ENCODE measurements at regions not wholly inside any gene's neighbourhood (a gene's known extent, or its start where the extent isn't known, plus 50 kb on each side); places are given as distances from the start of the nearest gene placed in this dataset.
"Not testable (repeated sequence)": the region's sequence is repeated elsewhere in the genome, so short reads cannot be mapped to it uniquely, and the experiment has no call there.

DNA sequence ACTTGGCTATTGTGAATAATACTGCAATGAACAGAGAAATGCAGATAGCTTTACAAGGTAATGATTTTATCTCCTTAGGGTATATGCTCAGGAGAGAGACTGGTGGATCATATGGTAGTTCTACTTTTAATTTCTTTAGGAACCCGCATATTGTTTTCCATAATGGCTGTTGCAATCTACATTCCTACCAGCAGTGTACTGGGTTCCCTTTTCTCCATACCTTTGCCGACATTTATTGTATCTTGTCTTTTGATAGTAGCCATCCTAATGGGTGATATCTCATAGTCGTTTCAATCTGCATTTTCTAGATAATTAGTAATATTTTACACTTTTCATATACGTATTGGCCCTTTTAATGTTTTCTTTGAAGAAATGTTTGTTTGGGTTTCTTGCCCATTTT lies 702.9 kb upstream of the ACVR2A start:
- POLR2A ChIA-PET, result no interaction called here
- no peak for DNase-seq (ENCODE audit: extremely low spot score)
- CTCF ChIA-PET, result no interaction called here
- no peak for TF ChIP-seq CTCF (IDR thresholded peaks at IDR 0.05; ENCODE audit: control extremely low read depth, extremely low read depth, low read depth, missing control alignments)

GRCh38 chr2:147139732-147140131 lies 705.1 kb upstream of the ACVR2A start:
- POLR2A ChIA-PET; DNase-seq (ENCODE audit: extremely low spot score); CTCF ChIA-PET: not testable (repeated sequence)

DNA sequence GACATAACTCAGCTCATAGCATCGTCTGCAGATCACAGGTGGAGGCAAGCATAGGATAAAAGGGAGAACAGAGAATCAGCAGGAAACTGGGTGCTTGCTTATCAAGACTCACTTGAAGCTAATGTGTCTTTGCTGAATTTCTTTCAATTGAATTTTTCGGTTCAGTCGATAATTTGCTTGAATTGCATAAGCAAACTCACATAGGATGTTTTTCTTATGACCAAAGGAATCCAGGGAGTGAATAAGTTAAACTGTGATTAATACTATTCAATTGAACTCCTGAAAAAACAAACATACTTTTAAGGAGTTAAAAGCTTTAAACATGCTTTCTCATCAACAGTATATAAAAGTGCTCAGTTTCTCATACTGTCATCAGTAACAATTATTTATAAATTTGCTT lies 707.1 kb upstream of the ACVR2A start:
- no peak for TF ChIP-seq CTCF (IDR thresholded peaks at IDR 0.05; ENCODE audit: control extremely low read depth, extremely low read depth, low read depth, missing control alignments)
- ChIA-PET POLR2A (no interaction called here), CTCF (no interaction called here)
- no peak for DNase-seq (ENCODE audit: extremely low spot score)

GRCh38 chr2:147135376-147135775 lies 709.5 kb upstream of the ACVR2A start:
- ChIA-PET CTCF (no interaction called here), POLR2A (no interaction called here)
- TF ChIP-seq CTCF (IDR thresholded peaks at IDR 0.05; ENCODE audit: control extremely low read depth, extremely low read depth, low read depth, missing control alignments), result no peak
- no peak for DNase-seq (ENCODE audit: extremely low spot score)

DNA sequence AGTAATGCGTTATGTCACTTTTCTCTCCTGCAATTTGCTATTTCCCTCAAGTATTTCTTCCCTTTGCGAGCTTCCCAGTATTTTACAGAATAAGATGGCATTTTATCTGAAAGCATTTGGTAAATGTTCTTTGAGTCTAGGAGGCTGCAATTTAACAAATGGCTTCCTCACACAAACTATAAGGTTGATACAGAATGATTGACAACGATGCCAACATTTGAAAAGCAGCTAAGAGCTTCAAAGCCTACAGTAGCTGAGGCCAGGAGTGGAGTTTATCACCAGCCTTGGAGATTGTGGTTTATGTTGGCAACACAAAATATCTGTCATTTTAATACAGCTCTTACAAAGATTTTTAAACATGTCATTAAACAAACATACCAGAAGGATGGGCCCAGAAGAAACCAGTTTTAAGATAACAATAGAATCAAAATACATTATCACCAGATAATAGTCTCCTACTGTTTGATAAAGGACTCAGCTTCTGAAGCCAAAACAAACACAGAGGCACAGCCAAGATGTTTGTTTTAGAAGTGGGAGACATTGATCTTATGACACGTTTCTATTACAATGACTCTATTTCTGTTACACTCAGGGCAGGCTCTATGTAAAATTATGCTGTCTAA lies 711.4 kb upstream of the ACVR2A start:
- no peak for DNase-seq (ENCODE audit: extremely low spot score)
- ChIA-PET CTCF (interaction anchor here (1.1 to 1.4 kb wide), 2 partner anchors 50 to 418 kb away, joined by 3 read pairs; no protein-coding TSS in a partner anchor), POLR2A (no interaction called here)
- no peak for TF ChIP-seq CTCF (IDR thresholded peaks at IDR 0.05; ENCODE audit: control extremely low read depth, extremely low read depth, low read depth, missing control alignments)

DNA sequence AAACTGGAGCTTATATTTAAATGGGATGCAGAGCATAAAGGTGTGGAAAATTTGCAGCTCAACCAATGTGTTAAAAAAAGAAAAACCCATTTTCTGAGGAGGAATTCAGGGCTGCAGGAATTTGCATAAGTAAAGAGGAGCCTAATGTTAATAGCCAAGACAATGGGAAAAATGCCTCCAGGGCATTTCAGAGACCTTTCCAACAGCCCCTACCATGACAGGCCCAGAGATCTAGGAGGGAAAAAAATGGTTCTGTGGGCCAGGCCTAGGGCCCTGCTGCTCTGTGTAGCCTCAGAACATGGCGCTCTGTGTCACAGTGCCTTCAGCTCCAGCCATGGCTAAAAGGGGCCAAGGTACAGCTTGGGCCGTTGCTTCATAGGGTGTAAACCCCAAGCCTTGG lies 719.7 kb upstream of the ACVR2A start:
- no peak for TF ChIP-seq CTCF (IDR thresholded peaks at IDR 0.05; ENCODE audit: control extremely low read depth, extremely low read depth, low read depth, missing control alignments)
- DNase-seq (ENCODE audit: extremely low spot score), result no peak
- ChIA-PET POLR2A (no interaction called here), CTCF (interaction anchor here (1.5 kb wide), 1 partner anchor 9 kb away, joined by 4 read pairs; no protein-coding TSS in a partner anchor)

- CTCF ChIA-PET, result interaction anchor here (1.0 kb wide), 1 partner anchor 13 kb away, joined by 3 read pairs; no protein-coding TSS in a partner anchor
- TF ChIP-seq CTCF (IDR thresholded peaks at IDR 0.05; ENCODE audit: control extremely low read depth, extremely low read depth, low read depth, missing control alignments), result no peak
- DNase-seq (ENCODE audit: extremely low spot score), result no peak
- POLR2A ChIA-PET, result no interaction called here
Observed at GRCh38 chr2:147122944-147123343, 721.9 kb upstream of the ACVR2A start.
